Body of pancreas (tissue), 4 donors: ENCODE measurements at regions not wholly inside any gene's neighbourhood (a gene's known extent, or its start where the extent isn't known, plus 50 kb on each side); places are given as distances from the start of the nearest gene placed in this dataset. TPM values are rescaled to one million over a fixed set of nuclear protein-coding genes. Genes with fewer than 3 reads are reported as not detected.

Source experiments
- ATAC-seq: fragments of 150-250 bp; one replicate; pipeline ENCODE4 v1.9.1; 2016
- DNase-seq, 4 donors: peaks; one replicate each; pipeline ENCODE4 v3.0.0-alpha.2; 2019
- H3K27ac ChIP-seq, 4 donors: fragments of 200-600 bp; sonication (generic); 1 replicate in 3 of 4; 2 replicates in 1 of 4; pipeline versions ENCODE4 v1.5.1 to v1.6.1; 2016 to 2019; ENCODE audit warnings: mild to moderate bottlenecking in 1 of 4, mixed read lengths in 1 of 4, moderate library complexity in 1 of 4
- H3K27me3 ChIP-seq, 2 donors: fragments of 200-600 bp; sonication (generic); one replicate each; pipeline ENCODE4 v1.6.0; 2016; ENCODE audit warnings: mild to moderate bottlenecking in 1 of 2
- H3K36me3 ChIP-seq, 2 donors: fragments of 200-600 bp; sonication (generic); replicated peaks in 1 of 2; 2 replicates each; pipeline ENCODE4 v1.5.1; 2016; ENCODE audit warnings: low read depth in 2 of 2; ENCODE audit not compliant: insufficient read depth in 1 of 2
- H3K4me1 ChIP-seq: fragments of 200-600 bp; sonication (generic); one replicate; pipeline ENCODE4 v1.6.0; 2016
- H3K4me3 ChIP-seq, 2 donors: fragments of 200-600 bp; sonication (generic); 1 replicate in 1 of 2; 2 replicates in 1 of 2; pipeline ENCODE4 v1.5.1; 2016 to 2019
- H3K9me3 ChIP-seq, 3 donors: fragments of 200-600 bp; sonication (generic); 1 replicate in 2 of 3; 2 replicates in 1 of 3; pipeline ENCODE4 v1.5.1; 2016
- CTCF ChIP-seq, 7 experiments: fragments of 450-650 bp in 4 of 7; fragments of 200-600 bp in 3 of 7; sonication (generic) in 3 of 7; IDR thresholded peaks; one replicate each; pipeline ENCODE4 v1.5.1; 2016 to 2019; ENCODE audit warnings: antibody characterized with exemption in 7 of 7
- POLR2A ChIP-seq, 3 donors: fragments of 450-650 bp; IDR thresholded peaks; one replicate each; pipeline ENCODE4 v1.6.1; 2016; ENCODE audit warnings: antibody characterized with exemption in 3 of 3, mild to moderate bottlenecking in 2 of 3
- WGBS, 2 donors: methylation state at CpG; one replicate each; pipeline ENCODE4 v1.1.5; 2017; 5-methylcytosine and 5-hydroxymethylcytosine counted together
- intact Hi-C: fragments of 100-400 bp; cut with DNase I; formaldehyde crosslinking; loops from one replicate; pipeline ENCODE4 v1.15.1; 2023
- small RNA-seq: library from RNA; depleted of rRNA; stranded (forward); fragments of <200 nt; gene quantifications from one replicate; pipeline ENCODE3, GENCODE V24; 2016

GRCh38 chr4:56086561-56086960, 137.8 kb downstream of the CEP135 start:
- H3K9me3 ChIP-seq = no peaks in the 10 kb centered on the region
- no peaks in the 10 kb centered on the region for H3K27me3 ChIP-seq
- no peak overlapping the region for H3K4me3 ChIP-seq
- intact Hi-C loops = no loop called here
- no peaks in the 10 kb centered on the region for H3K36me3 ChIP-seq
- ATAC-seq (no peak), DNase-seq (no peak)
- H3K27ac ChIP-seq = no peak overlapping the region
- TF ChIP-seq CTCF (IDR thresholded peaks at IDR 0.05) = no peak
- no peak for TF ChIP-seq POLR2A (IDR thresholded peaks at IDR 0.05)
- WGBS, 2 donors = 74 to 80% methylated on average over 7 of the region's 7 CpGs
- no peaks in the 10 kb centered on the region for H3K4me1 ChIP-seq

GRCh38 chr4:56086073-56086541, 137.4 kb downstream of the CEP135 start:
- H3K27me3 ChIP-seq = no peaks in the 10 kb centered on the region
- TF ChIP-seq CTCF (IDR thresholded peaks at IDR 0.05) (no peak), POLR2A (IDR thresholded peaks at IDR 0.05) (no peak)
- H3K27ac ChIP-seq = no peak overlapping the region
- WGBS, 2 donors = 26 to 28% methylated on average over 3 of the region's 3 CpGs
- intact Hi-C loops = no loop called here
- no peaks in the 10 kb centered on the region for H3K9me3 ChIP-seq
- no peak for DNase-seq
- ATAC-seq = no peak
- H3K36me3 ChIP-seq = no peaks in the 10 kb centered on the region
- H3K4me3 ChIP-seq = no peak overlapping the region
- no peaks in the 10 kb centered on the region for H3K4me1 ChIP-seq

DNA sequence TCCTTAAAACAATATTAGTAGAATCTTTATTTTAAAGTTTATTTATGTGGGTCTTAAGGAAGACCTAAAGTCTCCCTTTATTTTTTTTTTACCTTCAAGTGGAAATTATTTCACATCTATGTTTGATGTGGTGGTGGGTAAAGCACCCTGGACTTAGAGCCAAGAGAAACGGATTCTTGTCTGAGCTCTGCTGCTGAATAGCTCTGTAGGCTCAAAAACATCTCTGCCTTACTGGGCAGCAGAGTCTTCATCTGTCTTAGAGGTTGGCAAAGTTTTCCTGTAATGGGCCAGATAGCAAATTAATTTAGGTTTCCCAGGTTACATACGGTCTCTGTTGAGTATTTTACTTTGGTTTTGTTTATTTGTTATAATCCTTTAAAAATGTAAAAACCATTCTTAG, 136.5 kb downstream of the CEP135 start:
- H3K4me1 ChIP-seq = no peaks in the 10 kb centered on the region
- no peaks in the 10 kb centered on the region for H3K36me3 ChIP-seq
- DNase-seq (no peak), ATAC-seq (no peak)
- TF ChIP-seq CTCF (IDR thresholded peaks at IDR 0.05) = no peak
- TF ChIP-seq POLR2A (IDR thresholded peaks at IDR 0.05) = no peak
- intact Hi-C loops = no loop called here
- H3K27ac ChIP-seq = no peak overlapping the region
- no peaks in the 10 kb centered on the region for H3K9me3 ChIP-seq
- no peak overlapping the region for H3K4me3 ChIP-seq
- WGBS, 2 donors = 38 to 44% methylated on average over 2 of the region's 2 CpGs
- no peaks in the 10 kb centered on the region for H3K27me3 ChIP-seq

DNA sequence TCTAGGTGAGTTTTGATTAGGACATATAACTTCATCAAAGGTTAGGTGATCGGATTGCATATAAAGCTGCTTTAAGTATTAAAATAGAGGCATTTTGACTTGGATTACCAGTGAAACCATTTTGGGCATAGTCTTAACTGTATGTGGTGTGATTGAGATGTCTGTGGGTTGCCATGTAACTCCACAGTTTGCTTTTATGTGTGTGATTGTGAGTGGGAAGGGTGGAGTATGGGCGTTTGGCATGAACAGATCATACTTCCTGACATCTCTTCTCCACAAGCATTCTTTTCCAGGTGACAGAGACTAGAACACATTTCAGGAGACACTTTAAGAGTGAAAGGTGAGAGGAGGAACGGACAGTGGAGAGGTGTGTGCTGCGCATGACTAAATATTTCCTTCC, 136.1 kb downstream of the CEP135 start:
- intact Hi-C loops = no loop called here
- no peaks in the 10 kb centered on the region for H3K36me3 ChIP-seq
- no peak for DNase-seq
- TF ChIP-seq POLR2A (IDR thresholded peaks at IDR 0.05) = no peak
- no peak for TF ChIP-seq CTCF (IDR thresholded peaks at IDR 0.05)
- 58 to 65% methylated on average over 4 of the region's 4 CpGs for WGBS, 2 donors
- no peak overlapping the region for H3K4me3 ChIP-seq
- no peak for ATAC-seq
- no peak overlapping the region for H3K27ac ChIP-seq
- H3K4me1 ChIP-seq = no peaks in the 10 kb centered on the region
- H3K27me3 ChIP-seq = no peaks in the 10 kb centered on the region
- H3K9me3 ChIP-seq = no peaks in the 10 kb centered on the region

Small RNA genes in the stretch of these regions (small RNA-seq; reads per million reads assigned to genes)
- gene RNA5SP161 = not detected
